ENCODE measurements at regions not wholly inside any gene's neighbourhood (a gene's known extent, or its start where the extent isn't known, plus 50 kb on each side); places are given as distances from the start of the nearest gene placed in this dataset.

DNA sequence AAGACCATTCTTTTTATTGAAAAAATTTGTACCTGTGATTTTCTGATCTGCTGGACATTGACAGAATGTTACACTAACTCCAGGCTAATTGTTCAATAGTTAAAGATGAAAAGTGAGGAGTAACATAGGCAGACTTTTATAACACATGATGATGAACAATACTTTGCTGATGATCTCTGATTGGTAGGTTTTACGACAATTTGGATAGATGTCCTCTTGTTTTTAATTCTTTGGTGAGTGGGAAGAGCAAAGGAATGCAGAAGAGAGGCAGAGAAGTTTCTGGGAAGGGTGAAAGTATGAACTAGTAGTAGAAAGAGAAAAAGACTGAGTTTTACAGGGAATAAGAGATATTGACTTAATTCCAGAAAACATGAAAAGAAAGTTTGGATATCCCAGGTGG, 267.3 kb upstream of the HAND2 start:
- no peak overlapping the region for H3K27ac ChIP-seq (ENCODE audit: low read depth, low read length)
- Mint-ChIP-seq H3K27ac (ENCODE audit: unreplicated experiment) (no peak overlapping the region), H3K9me3 (ENCODE audit: unreplicated experiment) (no peaks in the 10 kb centered on the region), H3K4me3 (ENCODE audit: unreplicated experiment) (no peak overlapping the region), H3K36me3 (ENCODE audit: low read depth, unreplicated experiment) (no peaks in the 10 kb centered on the region), H3K27me3 (ENCODE audit: low read depth, unreplicated experiment) (no peaks in the 10 kb centered on the region), H3K4me1 (ENCODE audit: low read depth, unreplicated experiment) (peaks cover 7% of the 10 kb centered on the region)
- FAIRE-seq, result no peak
- H3K4me3 ChIP-seq (ENCODE audit: insufficient read depth, low read depth, low read length), result no peak overlapping the region
- H3K9me3 ChIP-seq (ENCODE audit: insufficient read depth, low read depth, low read length), result no peaks in the 10 kb centered on the region
- no peaks in the 10 kb centered on the region for H3K36me3 ChIP-seq (ENCODE audit: insufficient read depth, low read length)
- no peak overlapping the region for H2AFZ ChIP-seq (ENCODE audit: low read depth, low read length)
- no peak overlapping the region for H3K4me2 ChIP-seq (ENCODE audit: low read length)
- H3K9ac ChIP-seq (ENCODE audit: low read length), result no peak overlapping the region
- H3K4me1 ChIP-seq (ENCODE audit: insufficient read depth, low read length), result no peaks in the 10 kb centered on the region
- no peaks in the 10 kb centered on the region for H4K20me1 ChIP-seq (ENCODE audit: insufficient read depth, low read length)
- H3K79me2 ChIP-seq (ENCODE audit: insufficient read depth, low read length), result no peaks in the 10 kb centered on the region
- no peaks in the 10 kb centered on the region for H3K27me3 ChIP-seq (ENCODE audit: insufficient read depth, low read length)
- TF ChIP-seq, protein P1, sequence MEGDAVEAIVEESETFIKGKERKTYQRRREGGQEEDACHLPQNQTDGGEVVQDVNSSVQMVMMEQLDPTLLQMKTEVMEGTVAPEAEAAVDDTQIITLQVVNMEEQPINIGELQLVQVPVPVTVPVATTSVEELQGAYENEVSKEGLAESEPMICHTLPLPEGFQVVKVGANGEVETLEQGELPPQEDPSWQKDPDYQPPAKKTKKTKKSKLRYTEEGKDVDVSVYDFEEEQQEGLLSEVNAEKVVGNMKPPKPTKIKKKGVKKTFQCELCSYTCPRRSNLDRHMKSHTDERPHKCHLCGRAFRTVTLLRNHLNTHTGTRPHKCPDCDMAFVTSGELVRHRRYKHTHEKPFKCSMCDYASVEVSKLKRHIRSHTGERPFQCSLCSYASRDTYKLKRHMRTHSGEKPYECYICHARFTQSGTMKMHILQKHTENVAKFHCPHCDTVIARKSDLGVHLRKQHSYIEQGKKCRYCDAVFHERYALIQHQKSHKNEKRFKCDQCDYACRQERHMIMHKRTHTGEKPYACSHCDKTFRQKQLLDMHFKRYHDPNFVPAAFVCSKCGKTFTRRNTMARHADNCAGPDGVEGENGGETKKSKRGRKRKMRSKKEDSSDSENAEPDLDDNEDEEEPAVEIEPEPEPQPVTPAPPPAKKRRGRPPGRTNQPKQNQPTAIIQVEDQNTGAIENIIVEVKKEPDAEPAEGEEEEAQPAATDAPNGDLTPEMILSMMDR (IDR thresholded peaks at IDR 0.05; ENCODE audit: insufficient read depth, low read depth, low read length), result no peak
- no peak for TF ChIP-seq EZH2 (IDR thresholded peaks at IDR 0.05; ENCODE audit: insufficient read depth, low read length)
- DNase-seq (ENCODE audit: low read depth), result no peak

DNA sequence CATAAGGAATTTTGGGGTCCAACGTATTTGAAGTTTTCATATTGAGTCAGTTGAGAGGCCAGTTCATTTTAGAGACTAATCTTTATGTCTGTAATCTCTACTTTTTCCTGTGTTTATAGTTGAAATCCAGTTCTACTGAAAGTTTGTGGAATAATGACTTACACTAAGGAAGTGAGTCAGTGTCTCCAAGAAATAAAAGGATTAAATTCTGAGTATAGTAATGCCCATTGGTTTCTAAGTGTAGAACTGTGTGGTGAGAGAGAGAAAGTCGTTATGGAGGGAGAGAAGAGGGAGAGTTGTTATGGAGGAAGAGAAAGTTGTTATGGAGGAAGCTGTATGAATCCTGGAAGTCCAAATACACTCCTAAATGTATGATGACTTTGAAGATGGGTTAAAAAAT, 264.6 kb upstream of the HAND2 start:
- Histone ChIP-seq H3K4me2 (ENCODE audit: low read length) (peak overlapping the region; percentile 31), H2AFZ (ENCODE audit: low read depth, low read length) (no peak overlapping the region), H3K9ac (ENCODE audit: low read length) (no peak overlapping the region), H4K20me1 (ENCODE audit: insufficient read depth, low read length) (no peaks in the 10 kb centered on the region), H3K4me1 (ENCODE audit: insufficient read depth, low read length) (no peaks in the 10 kb centered on the region), H3K27me3 (ENCODE audit: insufficient read depth, low read length) (no peaks in the 10 kb centered on the region), H3K36me3 (ENCODE audit: insufficient read depth, low read length) (no peaks in the 10 kb centered on the region), H3K9me3 (ENCODE audit: insufficient read depth, low read depth, low read length) (no peaks in the 10 kb centered on the region), H3K27ac (ENCODE audit: low read depth, low read length) (peak overlapping the region; percentile 1), H3K79me2 (ENCODE audit: insufficient read depth, low read length) (no peaks in the 10 kb centered on the region), H3K4me3 (ENCODE audit: insufficient read depth, low read depth, low read length) (no peak overlapping the region)
- Mint-ChIP-seq H3K27me3 (ENCODE audit: low read depth, unreplicated experiment) (no peaks in the 10 kb centered on the region), H3K4me3 (ENCODE audit: unreplicated experiment) (no peak overlapping the region), H3K4me1 (ENCODE audit: low read depth, unreplicated experiment) (peaks cover 7% of the 10 kb centered on the region), H3K27ac (ENCODE audit: unreplicated experiment) (no peak overlapping the region), H3K9me3 (ENCODE audit: unreplicated experiment) (peaks cover 2% of the 10 kb centered on the region), H3K36me3 (ENCODE audit: low read depth, unreplicated experiment) (no peaks in the 10 kb centered on the region)
- TF ChIP-seq, protein P1 (IDR thresholded peaks at IDR 0.05; ENCODE audit: insufficient read depth, low read depth, low read length), result no peak
- TF ChIP-seq EZH2 (IDR thresholded peaks at IDR 0.05; ENCODE audit: insufficient read depth, low read length), result no peak
- DNase-seq (ENCODE audit: low read depth) (peak; percentile 30), FAIRE-seq (no peak)

DNA sequence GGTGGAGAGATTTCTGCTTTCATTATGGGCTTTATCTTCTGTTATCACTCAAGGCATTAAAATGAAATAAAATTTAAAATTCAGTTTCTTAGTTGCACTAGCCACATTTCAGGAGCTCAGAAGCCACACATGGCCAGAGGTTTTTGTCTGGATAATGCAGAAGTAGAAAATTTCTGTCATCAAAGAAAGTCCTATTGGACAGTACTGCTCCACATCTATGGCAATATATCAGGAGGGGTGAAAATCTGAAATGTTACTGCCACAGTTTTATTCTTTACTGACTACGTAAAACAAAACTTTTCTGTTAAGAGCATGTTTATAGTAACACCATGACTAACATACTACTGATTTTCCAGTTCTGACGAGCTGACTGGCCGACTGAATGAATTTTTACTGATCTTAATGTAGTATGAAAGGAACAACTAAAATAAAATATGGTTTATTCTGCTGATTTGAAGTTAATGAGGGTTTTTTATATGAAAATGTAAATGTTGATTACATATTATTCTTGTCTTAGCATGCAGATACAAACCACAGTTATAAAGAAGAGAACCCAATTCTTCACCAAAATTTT, 264.0 kb upstream of the HAND2 start:
- Histone ChIP-seq H3K4me3 (ENCODE audit: insufficient read depth, low read depth, low read length) (no peak overlapping the region), H3K27ac (ENCODE audit: low read depth, low read length) (no peak overlapping the region), H3K9me3 (ENCODE audit: insufficient read depth, low read depth, low read length) (no peaks in the 10 kb centered on the region), H3K4me2 (ENCODE audit: low read length) (peak overlapping the region; percentile 31), H3K9ac (ENCODE audit: low read length) (no peak overlapping the region), H3K36me3 (ENCODE audit: insufficient read depth, low read length) (no peaks in the 10 kb centered on the region), H4K20me1 (ENCODE audit: insufficient read depth, low read length) (no peaks in the 10 kb centered on the region), H3K4me1 (ENCODE audit: insufficient read depth, low read length) (no peaks in the 10 kb centered on the region), H3K27me3 (ENCODE audit: insufficient read depth, low read length) (no peaks in the 10 kb centered on the region), H3K79me2 (ENCODE audit: insufficient read depth, low read length) (no peaks in the 10 kb centered on the region), H2AFZ (ENCODE audit: low read depth, low read length) (no peak overlapping the region)
- no peaks in the 10 kb centered on the region for H3K36me3 Mint-ChIP-seq (ENCODE audit: low read depth, unreplicated experiment)
- TF ChIP-seq, protein P1 (IDR thresholded peaks at IDR 0.05; ENCODE audit: insufficient read depth, low read depth, low read length), result no peak
- no peak overlapping the region for H3K4me3 Mint-ChIP-seq (ENCODE audit: unreplicated experiment)
- H3K27ac Mint-ChIP-seq (ENCODE audit: unreplicated experiment), result no peak overlapping the region
- no peaks in the 10 kb centered on the region for H3K27me3 Mint-ChIP-seq (ENCODE audit: low read depth, unreplicated experiment)
- peaks cover 2% of the 10 kb centered on the region for H3K9me3 Mint-ChIP-seq (ENCODE audit: unreplicated experiment)
- FAIRE-seq (no peak), DNase-seq (ENCODE audit: low read depth) (no peak)
- H3K4me1 Mint-ChIP-seq (ENCODE audit: low read depth, unreplicated experiment), result peaks cover 7% of the 10 kb centered on the region
